ENCODE measurements at regions not wholly inside any gene's neighbourhood (a gene's known extent, or its start where the extent isn't known, plus 50 kb on each side); places are given as distances from the start of the nearest gene placed in this dataset.

GRCh38 chr4:32748498-32748897, 2028.3 kb downstream of the PCDH7 start:
- no peaks in the 10 kb centered on the region for H3K36me3 ChIP-seq (replicated peaks in 1 of 2)
- H3K27me3 ChIP-seq, result no peaks in the 10 kb centered on the region
- TF ChIP-seq POLR2A (IDR thresholded peaks at IDR 0.05) (no peak), CTCF (IDR thresholded peaks at IDR 0.05) (no peak)
- H3K4me3 ChIP-seq, result no peak overlapping the region
- no peak overlapping the region for H3K27ac ChIP-seq
- H3K9me3 ChIP-seq (replicated peaks in 1 of 3), result no peaks in the 10 kb centered on the region
- intact Hi-C loops (cut with DNase I), result no loop called here
- H3K4me1 ChIP-seq (replicated peaks in 1 of 2), result no peaks in the 10 kb centered on the region
- 77 to 82% (median 79%) methylated on average over 5 to 9 of the region's 9 CpGs for WGBS, 4 donors
- no peak for DNase-seq

GRCh38 chr4:32752962-32753361, 2032.8 kb downstream of the PCDH7 start:
- intact Hi-C loops (cut with DNase I), result no loop called here
- TF ChIP-seq POLR2A (IDR thresholded peaks at IDR 0.05) (no peak), CTCF (IDR thresholded peaks at IDR 0.05) (no peak)
- H3K4me1 ChIP-seq (replicated peaks in 1 of 2), result no peaks in the 10 kb centered on the region
- no peak for DNase-seq
- H3K27me3 ChIP-seq, result no peaks in the 10 kb centered on the region
- 81 to 86% (median 82%) methylated on average over 4 of the region's 4 CpGs for WGBS, 4 donors
- no peak overlapping the region for H3K4me3 ChIP-seq
- H3K27ac ChIP-seq, result no peak overlapping the region
- H3K9me3 ChIP-seq (replicated peaks in 1 of 3), result no peaks in the 10 kb centered on the region
- H3K36me3 ChIP-seq (replicated peaks in 1 of 2), result no peaks in the 10 kb centered on the region

GRCh38 chr4:32768664-32769389, 2048.7 kb downstream of the PCDH7 start:
- Histone ChIP-seq H3K9me3 (replicated peaks in 1 of 3) (no peaks in the 10 kb centered on the region), H3K27ac (no peak overlapping the region), H3K4me3 (no peak overlapping the region), H3K27me3 (no peaks in the 10 kb centered on the region), H3K36me3 (replicated peaks in 1 of 2) (no peaks in the 10 kb centered on the region), H3K4me1 (replicated peaks in 1 of 2) (no peaks in the 10 kb centered on the region)
- intact Hi-C loops (cut with DNase I), result no loop called here
- TF ChIP-seq CTCF (IDR thresholded peaks at IDR 0.05) (no peak), POLR2A (IDR thresholded peaks at IDR 0.05) (no peak)
- WGBS, 4 donors, result 87 to 92% (median 90%) methylated on average over 2 of the region's 2 CpGs
- DNase-seq, result no peak

- DNase-seq, result no peak
Observed at GRCh38 chr4:32771491-32771890, 2051.3 kb downstream of the PCDH7 start.

More at GRCh38 chr4:32771491-32771890, 2051.3 kb downstream of the PCDH7 start:
- TF ChIP-seq POLR2A (IDR thresholded peaks at IDR 0.05) (no peak), CTCF (IDR thresholded peaks at IDR 0.05) (no peak)
- WGBS, 4 donors, result 50 to 64% (median 58%) methylated on average over 6 of the region's 6 CpGs
- Histone ChIP-seq H3K27ac (no peak overlapping the region), H3K9me3 (replicated peaks in 1 of 3) (no peaks in the 10 kb centered on the region), H3K36me3 (replicated peaks in 1 of 2) (no peaks in the 10 kb centered on the region), H3K27me3 (no peaks in the 10 kb centered on the region), H3K4me1 (replicated peaks in 1 of 2) (no peaks in the 10 kb centered on the region), H3K4me3 (no peak overlapping the region)
- intact Hi-C loops (cut with DNase I), result no loop called here

Measured in adrenal gland (tissue), 9 donors.